ENCODE measurements at regions not wholly inside any gene's neighbourhood (a gene's known extent, or its start where the extent isn't known, plus 50 kb on each side); places are given as distances from the start of the nearest gene placed in this dataset.

DNA sequence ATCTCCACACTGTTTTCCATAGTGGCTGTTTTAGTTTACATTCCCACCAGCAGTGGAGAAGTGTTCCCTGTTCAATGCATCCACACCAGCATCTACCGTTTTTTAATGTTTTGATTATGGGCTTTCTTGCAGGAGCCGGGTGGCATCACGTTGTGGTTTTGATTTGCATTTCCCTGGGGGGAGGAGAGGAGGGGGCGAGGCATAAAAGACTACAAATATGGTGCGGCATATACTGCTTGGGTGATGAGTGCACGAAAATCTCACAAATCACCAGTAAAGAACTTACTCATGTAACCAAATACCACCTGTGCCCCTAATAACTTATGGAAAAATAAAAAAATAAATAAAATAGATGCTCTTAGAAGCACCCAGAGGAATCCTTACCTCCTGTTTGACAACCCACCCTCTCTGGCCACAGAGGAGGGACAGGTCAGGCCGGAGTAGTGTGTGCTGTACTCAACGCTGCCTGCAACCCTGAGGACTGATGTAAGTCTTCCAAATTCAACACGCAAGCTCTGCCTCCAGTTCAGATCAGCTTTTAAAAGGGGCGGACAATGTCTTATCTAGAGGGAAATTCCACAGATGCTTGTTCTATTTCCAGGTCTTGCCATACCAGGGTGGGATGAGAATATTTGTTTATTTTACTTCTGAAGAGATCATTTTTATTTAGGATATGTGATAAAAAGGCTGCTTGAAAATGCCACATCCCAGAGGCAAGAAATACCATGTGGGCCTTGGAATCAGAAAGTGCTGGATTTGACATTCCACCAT is 329.6 kb upstream of the B3GAT1 start:
- Histone ChIP-seq H3K27me3 (replicated peaks; ENCODE audit: control insufficient read depth, insufficient read depth, low read length) (no peaks in the 10 kb centered on the region), H3K36me3 (ENCODE audit: control insufficient read depth, insufficient read depth, low read length) (no peaks in the 10 kb centered on the region), H3K4me3 (replicated peaks; ENCODE audit: low read depth, low read length) (no peak overlapping the region)
- no peak for DNase-seq (ENCODE audit: extremely low read depth, insufficient read length)
- no peak for TF ChIP-seq CTCF (IDR thresholded peaks at IDR 0.05; ENCODE audit: insufficient read depth, low read length, poor library complexity, severe bottlenecking)

GRCh38 chr11:134740590-134741261 is 328.7 kb upstream of the B3GAT1 start:
- TF ChIP-seq CTCF (IDR thresholded peaks at IDR 0.05; ENCODE audit: insufficient read depth, low read length, poor library complexity, severe bottlenecking), result no peak
- Histone ChIP-seq H3K36me3 (ENCODE audit: control insufficient read depth, insufficient read depth, low read length) (no peaks in the 10 kb centered on the region), H3K27me3 (replicated peaks; ENCODE audit: control insufficient read depth, insufficient read depth, low read length) (no peaks in the 10 kb centered on the region), H3K4me3 (replicated peaks; ENCODE audit: low read depth, low read length) (no peak overlapping the region)
- DNase-seq (ENCODE audit: extremely low read depth, insufficient read length), result no peak

- Histone ChIP-seq H3K27me3 (replicated peaks; ENCODE audit: control insufficient read depth, insufficient read depth, low read length) (no peaks in the 10 kb centered on the region), H3K4me3 (replicated peaks; ENCODE audit: low read depth, low read length) (no peak overlapping the region), H3K36me3 (ENCODE audit: control insufficient read depth, insufficient read depth, low read length) (no peaks in the 10 kb centered on the region)
- no peak for DNase-seq (ENCODE audit: extremely low read depth, insufficient read length)
- no peak for TF ChIP-seq CTCF (IDR thresholded peaks at IDR 0.05; ENCODE audit: insufficient read depth, low read length, poor library complexity, severe bottlenecking)
Measured at GRCh38 chr11:134739136-134739535, 327.1 kb upstream of the B3GAT1 start.

- no peak for DNase-seq (ENCODE audit: extremely low read depth, insufficient read length)
- TF ChIP-seq CTCF (IDR thresholded peaks at IDR 0.05; ENCODE audit: insufficient read depth, low read length, poor library complexity, severe bottlenecking), result no peak
- Histone ChIP-seq H3K27me3 (replicated peaks; ENCODE audit: control insufficient read depth, insufficient read depth, low read length) (no peaks in the 10 kb centered on the region), H3K4me3 (replicated peaks; ENCODE audit: low read depth, low read length) (no peak overlapping the region), H3K36me3 (ENCODE audit: control insufficient read depth, insufficient read depth, low read length) (no peaks in the 10 kb centered on the region)
Measured at GRCh38 chr11:134738581-134738980, 326.5 kb upstream of the B3GAT1 start.

GRCh38 chr11:134737563-134738510 is 325.8 kb upstream of the B3GAT1 start:
- Histone ChIP-seq H3K36me3 (ENCODE audit: control insufficient read depth, insufficient read depth, low read length) (no peaks in the 10 kb centered on the region), H3K4me3 (replicated peaks; ENCODE audit: low read depth, low read length) (no peak overlapping the region), H3K27me3 (replicated peaks; ENCODE audit: control insufficient read depth, insufficient read depth, low read length) (no peaks in the 10 kb centered on the region)
- TF ChIP-seq CTCF (IDR thresholded peaks at IDR 0.05; ENCODE audit: insufficient read depth, low read length, poor library complexity, severe bottlenecking), result no peak
- DNase-seq (ENCODE audit: extremely low read depth, insufficient read length), result no peak
